Mucosa of rectum (tissue), 2 donors: ENCODE measurements at regions not wholly inside any gene's neighbourhood (a gene's known extent, or its start where the extent isn't known, plus 50 kb on each side); places are given as distances from the start of the nearest gene placed in this dataset.

Experiments used
- H3K27ac ChIP-seq, 2 donors: one replicate each; pipeline ENCODE4 v1.7.0; 2013; ENCODE audit warnings: inconsistent platforms in 2 of 2, low read depth in 2 of 2, low read length in 2 of 2
- H3K27me3 ChIP-seq, 2 donors: one replicate each; pipeline ENCODE4 v1.7.0; 2013; ENCODE audit warnings: low read length in 2 of 2; ENCODE audit not compliant: control insufficient read depth in 2 of 2, insufficient read depth in 2 of 2
- H3K36me3 ChIP-seq, 2 donors: one replicate each; pipeline ENCODE4 v1.7.0; 2013; ENCODE audit warnings: low read length in 2 of 2; ENCODE audit not compliant: control insufficient read depth in 2 of 2, insufficient read depth in 2 of 2
- H3K4me1 ChIP-seq, 2 donors: one replicate each; pipeline ENCODE4 v1.7.0; 2013; ENCODE audit warnings: low read length in 2 of 2, mild to moderate bottlenecking in 1 of 2; ENCODE audit not compliant: control insufficient read depth in 2 of 2, insufficient read depth in 2 of 2
- H3K4me3 ChIP-seq, 2 donors: one replicate each; pipeline ENCODE4 v1.7.0; 2013; ENCODE audit warnings: low read length in 2 of 2
- H3K9ac ChIP-seq, 2 donors: one replicate each; pipeline ENCODE4 v1.7.0; 2013; ENCODE audit warnings: low read length in 2 of 2, low read depth in 1 of 2, mild to moderate bottlenecking in 1 of 2
- H3K9me3 ChIP-seq, 2 donors: one replicate each; pipeline ENCODE4 v1.7.0; 2013; ENCODE audit warnings: low read length in 2 of 2; ENCODE audit not compliant: control insufficient read depth in 2 of 2
- donor health status: healthy.
- donor health status: Normal muscosa, but diverticular disease.

- H3K9me3 ChIP-seq, result no peaks in the 10 kb centered on the region
- H3K4me1 ChIP-seq, result no peaks in the 10 kb centered on the region
- no peak overlapping the region for H3K4me3 ChIP-seq
- H3K9ac ChIP-seq, result no peak overlapping the region
- H3K27me3 ChIP-seq, result no peaks in the 10 kb centered on the region
- no peaks in the 10 kb centered on the region for H3K36me3 ChIP-seq
- H3K27ac ChIP-seq, result no peak overlapping the region
Observed at GRCh38 chr9:119441338-119441737, 72.1 kb upstream of the BRINP1 start.

DNA sequence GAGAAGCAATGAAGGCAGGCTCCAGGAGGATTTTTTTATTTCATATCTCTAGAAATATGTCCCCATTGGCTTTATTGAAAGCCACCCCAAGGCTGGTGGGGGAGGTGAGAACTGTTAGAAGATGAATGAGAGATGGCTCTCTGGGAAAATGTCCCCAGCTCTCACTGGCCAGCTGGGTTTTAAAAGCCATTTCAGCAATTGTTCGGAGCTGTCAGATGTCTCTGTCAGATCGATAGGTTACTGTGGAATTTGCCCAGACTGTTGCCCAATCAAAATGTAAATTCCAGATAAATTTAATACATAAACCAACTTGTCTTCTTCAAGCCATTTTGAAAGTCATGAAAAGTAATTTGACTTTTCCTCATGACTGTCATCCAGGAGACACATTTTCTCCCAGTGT is 67.0 kb upstream of the BRINP1 start:
- no peak overlapping the region for H3K4me3 ChIP-seq
- no peak overlapping the region for H3K9ac ChIP-seq
- H3K36me3 ChIP-seq, result no peaks in the 10 kb centered on the region
- H3K27ac ChIP-seq, result no peak overlapping the region
- H3K9me3 ChIP-seq, result no peaks in the 10 kb centered on the region
- no peaks in the 10 kb centered on the region for H3K4me1 ChIP-seq
- H3K27me3 ChIP-seq, result no peaks in the 10 kb centered on the region

GRCh38 chr9:119435076-119435475 is 65.8 kb upstream of the BRINP1 start:
- Histone ChIP-seq H3K4me1 (no peaks in the 10 kb centered on the region), H3K36me3 (no peaks in the 10 kb centered on the region), H3K9ac (no peak overlapping the region), H3K27me3 (no peaks in the 10 kb centered on the region), H3K9me3 (no peaks in the 10 kb centered on the region), H3K4me3 (no peak overlapping the region), H3K27ac (no peak overlapping the region)

DNA sequence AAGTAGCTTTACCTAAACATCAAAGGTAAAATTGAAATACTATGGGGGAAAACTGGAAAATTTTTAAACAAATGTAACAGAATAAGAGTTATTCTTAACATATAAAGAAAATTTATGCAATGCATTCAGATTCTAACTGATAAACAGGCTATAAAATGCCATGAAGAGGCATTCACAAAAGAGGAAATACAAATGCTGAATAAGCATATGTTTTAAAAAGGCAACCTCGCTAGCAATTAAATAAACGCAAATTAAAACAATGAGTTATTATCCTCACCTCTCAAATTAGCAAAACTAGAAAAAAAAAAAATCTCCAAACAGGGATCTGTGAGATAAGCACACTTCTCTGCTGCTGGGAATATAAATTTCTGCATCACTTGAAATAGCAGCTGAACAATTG is 63.2 kb upstream of the BRINP1 start:
- Histone ChIP-seq H3K27ac (no peak overlapping the region), H3K4me3 (no peak overlapping the region), H3K27me3 (no peaks in the 10 kb centered on the region), H3K9me3 (no peaks in the 10 kb centered on the region), H3K9ac (no peak overlapping the region), H3K4me1 (no peaks in the 10 kb centered on the region), H3K36me3 (no peaks in the 10 kb centered on the region)

GRCh38 chr9:119429302-119429701 is 60.1 kb upstream of the BRINP1 start:
- Histone ChIP-seq H3K4me1 (no peaks in the 10 kb centered on the region), H3K36me3 (no peaks in the 10 kb centered on the region), H3K4me3 (no peak overlapping the region), H3K9ac (no peak overlapping the region), H3K27ac (no peak overlapping the region), H3K27me3 (no peaks in the 10 kb centered on the region), H3K9me3 (no peaks in the 10 kb centered on the region)

DNA sequence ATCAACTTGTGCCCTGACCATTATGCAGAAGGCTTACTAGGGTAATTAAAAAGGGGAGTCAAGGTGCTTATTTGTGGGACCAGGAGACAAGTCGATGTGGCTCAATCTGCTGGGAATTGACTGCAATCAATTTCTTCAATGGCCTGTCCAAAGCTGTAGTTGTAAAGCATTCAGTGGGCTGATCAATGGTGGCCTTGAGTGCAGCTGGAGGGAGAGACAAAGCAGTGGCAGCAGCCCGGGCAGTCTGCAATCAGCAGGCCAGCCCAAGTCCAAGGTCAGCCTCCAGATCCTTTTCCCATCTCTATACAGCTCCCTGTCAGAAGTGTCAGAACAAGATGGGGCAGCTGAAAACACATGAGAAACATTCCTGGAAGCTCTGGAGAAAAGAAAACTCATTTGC is 51.0 kb upstream of the BRINP1 start:
- Histone ChIP-seq H3K9ac (no peak overlapping the region), H3K4me3 (no peak overlapping the region), H3K27ac (no peak overlapping the region), H3K9me3 (no peaks in the 10 kb centered on the region), H3K4me1 (no peaks in the 10 kb centered on the region), H3K36me3 (no peaks in the 10 kb centered on the region), H3K27me3 (no peaks in the 10 kb centered on the region)
